Neural progenitor cell (in vitro differentiated cells): ENCODE measurements at regions not wholly inside any gene's neighbourhood (a gene's known extent, or its start where the extent isn't known, plus 50 kb on each side); places are given as distances from the start of the nearest gene placed in this dataset.

Experiments used
- DNase-seq: peaks from one replicate; pipeline ENCODE4 v3.0.0-alpha.2; 2016; ENCODE audit warnings: low spot score
- H2AFZ ChIP-seq: fragments of 200-600 bp; sonication (generic); replicated peaks from 2 replicates; pipeline ENCODE4 v1.6.1; 2016; ENCODE audit warnings: antibody characterized with exemption
- H3F3A ChIP-seq: fragments of 200-600 bp; sonication (generic); 2 replicates; pipeline ENCODE4 v1.6.1; 2016; ENCODE audit warnings: antibody characterized with exemption, low read depth
- H3K27ac ChIP-seq: fragments of 200-600 bp; sonication (generic); 2 replicates; pipeline ENCODE4 v1.5.1; 2016; ENCODE audit warnings: mild to moderate bottlenecking
- H3K27me3 ChIP-seq: fragments of 200-600 bp; sonication (generic); 2 replicates; pipeline ENCODE4 v1.6.1; 2016; ENCODE audit warnings: mild to moderate bottlenecking, moderate library complexity
- H3K36me3 ChIP-seq: fragments of 200-600 bp; sonication (generic); 2 replicates; pipeline ENCODE4 v1.5.1; 2016
- H3K4me1 ChIP-seq: fragments of 200-600 bp; sonication (generic); 2 replicates; pipeline ENCODE4 v1.6.1; 2016; ENCODE audit warnings: mixed run types
- H3K4me2 ChIP-seq: fragments of 200-600 bp; sonication (generic); 2 replicates; pipeline ENCODE4 v1.6.1; 2016
- H3K4me3 ChIP-seq: fragments of 200-600 bp; sonication (generic); 2 replicates; pipeline ENCODE4 v1.5.1; 2016
- H3K79me2 ChIP-seq: fragments of 200-600 bp; sonication (generic); 2 replicates; pipeline ENCODE4 v1.6.1; 2016; ENCODE audit warnings: low read depth
- H3K9ac ChIP-seq: fragments of 200-600 bp; sonication (generic); 2 replicates; pipeline ENCODE4 v1.6.1; 2016
- H3K9me3 ChIP-seq: fragments of 200-600 bp; sonication (generic); 2 replicates; pipeline ENCODE4 v1.5.1; 2016; ENCODE audit warnings: low read depth
- H4K20me1 ChIP-seq: fragments of 200-600 bp; sonication (generic); 2 replicates; pipeline ENCODE4 v1.6.1; 2016; ENCODE audit warnings: low read depth
- H3K27ac Mint-ChIP-seq: 3 replicates; pipeline ENCODE4 v1.8.0; 2021; ENCODE audit warnings: mixed read lengths
- H3K27me3 Mint-ChIP-seq: 2 replicates; pipeline ENCODE4 v1.8.0; 2022; ENCODE audit warnings: low read depth, mild to moderate bottlenecking, inconsistent platforms, moderate library complexity, mixed read lengths; ENCODE audit not compliant: insufficient read depth
- H3K36me3 Mint-ChIP-seq: 3 replicates; pipeline ENCODE4 v1.8.0; 2021; ENCODE audit warnings: mixed read lengths
- H3K4me1 Mint-ChIP-seq: 3 replicates; pipeline ENCODE4 v1.8.0; 2021; ENCODE audit warnings: mixed read lengths
- H3K4me3 Mint-ChIP-seq: 3 replicates; pipeline ENCODE4 v1.8.0; 2021; ENCODE audit warnings: mild to moderate bottlenecking, moderate library complexity, mixed read lengths
- H3K9me3 Mint-ChIP-seq: 3 replicates; pipeline ENCODE4 v1.8.0; 2020; ENCODE audit warnings: mixed read lengths
- CTCF ChIP-seq: fragments of 200-600 bp; sonication (generic); IDR thresholded peaks from 2 replicates; pipeline ENCODE4 v1.5.1; 2017; ENCODE audit warnings: antibody characterized with exemption, mild to moderate bottlenecking
- EZH2 ChIP-seq: fragments of 200-600 bp; sonication (generic); IDR thresholded peaks from 2 replicates; pipeline ENCODE4 v1.6.1; 2017; ENCODE audit warnings: antibody characterized with exemption, mild to moderate bottlenecking, moderate library complexity
- EZH2phosphoT487 ChIP-seq: fragments of 200-600 bp; sonication (generic); IDR thresholded peaks from 2 replicates; pipeline ENCODE4 v1.6.1; 2017; ENCODE audit warnings: antibody characterized with exemption

DNA sequence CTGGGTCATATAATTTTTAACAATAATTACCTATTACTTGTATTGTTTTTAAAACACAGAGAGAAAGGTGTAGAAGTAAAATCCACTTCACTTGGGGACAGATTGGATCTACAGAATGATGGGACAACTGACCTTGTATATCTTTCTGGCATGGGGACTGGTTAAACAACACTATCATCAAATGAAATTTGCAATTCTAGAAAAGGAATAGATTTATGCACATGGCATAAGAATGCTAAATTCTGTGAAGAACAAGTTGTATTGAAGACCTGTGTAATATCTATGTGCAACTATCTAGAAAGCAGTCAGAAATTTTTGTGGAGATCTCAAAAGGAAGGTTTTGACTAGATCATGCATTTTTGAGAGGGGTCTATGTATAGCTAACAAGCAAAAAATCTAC lies 106.3 kb upstream of the BMP5 start:
- H3K27ac ChIP-seq: no peak overlapping the region
- Mint-ChIP-seq H3K4me3 (no peak overlapping the region), H3K27me3 (peaks cover 2% of the 10 kb centered on the region), H3K4me1 (no peaks in the 10 kb centered on the region), H3K36me3 (no peaks in the 10 kb centered on the region), H3K9me3 (peaks cover 2% of the 10 kb centered on the region), H3K27ac (no peak overlapping the region)
- H3K27me3 ChIP-seq: no peaks in the 10 kb centered on the region
- H3K9me3 ChIP-seq: no peaks in the 10 kb centered on the region
- no peaks in the 10 kb centered on the region for H3K79me2 ChIP-seq
- H3K4me2 ChIP-seq: no peak overlapping the region
- no peaks in the 10 kb centered on the region for H3F3A ChIP-seq
- TF ChIP-seq CTCF (no peak), EZH2phosphoT487 (no peak), EZH2 (no peak)
- H3K9ac ChIP-seq: no peak overlapping the region
- no peak overlapping the region for H3K4me3 ChIP-seq
- H3K36me3 ChIP-seq: no peaks in the 10 kb centered on the region
- H2AFZ ChIP-seq: no peak overlapping the region
- H4K20me1 ChIP-seq: no peaks in the 10 kb centered on the region
- H3K4me1 ChIP-seq: no peaks in the 10 kb centered on the region
- no peak for DNase-seq

- Histone ChIP-seq H3F3A (no peaks in the 10 kb centered on the region), H4K20me1 (no peaks in the 10 kb centered on the region), H3K4me3 (no peak overlapping the region), H3K27me3 (no peaks in the 10 kb centered on the region), H3K79me2 (no peaks in the 10 kb centered on the region), H3K27ac (no peak overlapping the region), H2AFZ (no peak overlapping the region), H3K36me3 (no peaks in the 10 kb centered on the region), H3K9me3 (no peaks in the 10 kb centered on the region), H3K4me1 (no peaks in the 10 kb centered on the region), H3K4me2 (no peak overlapping the region), H3K9ac (no peak overlapping the region)
- H3K27me3 Mint-ChIP-seq: peaks cover 2% of the 10 kb centered on the region
- H3K36me3 Mint-ChIP-seq: no peaks in the 10 kb centered on the region
- TF ChIP-seq EZH2 (no peak), CTCF (peak; percentile 89)
- peak; percentile 67 for DNase-seq
- peaks cover 2% of the 10 kb centered on the region for H3K9me3 Mint-ChIP-seq
- H3K4me1 Mint-ChIP-seq: no peaks in the 10 kb centered on the region
- H3K4me3 Mint-ChIP-seq: no peak overlapping the region
- no peak overlapping the region for H3K27ac Mint-ChIP-seq
Observed at GRCh38 chr6:55980627-55981211, 105.3 kb upstream of the BMP5 start.

GRCh38 chr6:55979526-55979925 lies 104.1 kb upstream of the BMP5 start:
- H3K9me3 Mint-ChIP-seq: no peaks in the 10 kb centered on the region
- H3K27me3 Mint-ChIP-seq: no peaks in the 10 kb centered on the region
- H3K4me3 Mint-ChIP-seq: no peak overlapping the region
- DNase-seq: no peak
- no peaks in the 10 kb centered on the region for H3K79me2 ChIP-seq
- H2AFZ ChIP-seq: no peak overlapping the region
- H3K4me2 ChIP-seq: no peak overlapping the region
- no peak overlapping the region for H3K9ac ChIP-seq
- no peaks in the 10 kb centered on the region for H3K4me1 Mint-ChIP-seq
- H3F3A ChIP-seq: no peaks in the 10 kb centered on the region
- H3K27me3 ChIP-seq: no peaks in the 10 kb centered on the region
- no peaks in the 10 kb centered on the region for H3K4me1 ChIP-seq
- H3K36me3 ChIP-seq: no peaks in the 10 kb centered on the region
- TF ChIP-seq EZH2phosphoT487 (no peak), EZH2 (no peak), CTCF (no peak)
- H3K9me3 ChIP-seq: no peaks in the 10 kb centered on the region
- H3K27ac ChIP-seq: no peak overlapping the region
- no peaks in the 10 kb centered on the region for H3K36me3 Mint-ChIP-seq
- no peak overlapping the region for H3K4me3 ChIP-seq
- no peaks in the 10 kb centered on the region for H4K20me1 ChIP-seq
- H3K27ac Mint-ChIP-seq: no peak overlapping the region
